T-helper 2 cell treated with Interferon-gamma antibody and Interleukin-4, amounts not matched to agents 100 ng/mL and 5 ng/mL, for 36 hours (primary cell): ENCODE measurements at regions not wholly inside any gene's neighbourhood (a gene's known extent, or its start where the extent isn't known, plus 50 kb on each side); places are given as distances from the start of the nearest gene placed in this dataset.

Experiments used
- intact Hi-C: fragments of 100-400 bp; cut with micrococcal nuclease; formaldehyde crosslinking; loops from one replicate; pipeline ENCODE4 v1.15.1; 2023

DNA sequence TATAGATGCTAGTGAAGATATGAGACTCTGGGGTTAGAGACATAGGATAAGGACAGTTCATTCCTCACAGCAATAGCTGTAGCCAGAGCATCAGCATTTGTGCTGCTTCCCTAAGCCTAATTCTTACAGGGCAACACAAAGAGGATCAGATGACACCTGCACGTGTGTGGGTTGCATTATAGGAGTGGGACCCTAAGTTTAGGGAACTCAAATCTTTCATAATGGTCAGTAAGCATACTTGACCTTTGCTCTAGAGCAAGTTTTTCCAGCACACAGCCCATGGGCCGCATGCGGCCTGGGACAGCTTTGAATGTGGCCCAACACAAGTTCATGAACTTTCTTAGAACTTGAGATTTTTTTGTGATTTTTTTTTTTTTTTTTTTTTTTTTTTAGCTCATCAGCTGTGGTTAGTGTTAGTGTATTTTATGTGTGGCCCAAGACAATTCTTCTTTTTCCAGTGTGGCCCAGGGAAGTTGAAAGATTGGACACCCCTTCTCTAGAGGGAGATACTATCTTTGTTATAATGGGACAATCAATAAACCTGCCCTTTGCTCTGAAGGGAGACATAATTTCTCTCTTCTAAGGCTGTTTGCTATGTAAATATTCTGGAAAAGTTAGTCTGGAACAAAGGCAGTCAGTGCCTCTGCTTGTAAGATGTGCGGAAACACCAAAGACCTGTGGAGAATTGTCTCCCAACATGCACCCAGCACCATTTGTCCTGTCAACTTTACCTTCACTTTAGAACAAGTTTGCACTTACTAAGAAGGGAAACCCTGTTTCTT lies 650.2 kb downstream of the ZNF674 start:
- intact Hi-C loops, result no loop called here

DNA sequence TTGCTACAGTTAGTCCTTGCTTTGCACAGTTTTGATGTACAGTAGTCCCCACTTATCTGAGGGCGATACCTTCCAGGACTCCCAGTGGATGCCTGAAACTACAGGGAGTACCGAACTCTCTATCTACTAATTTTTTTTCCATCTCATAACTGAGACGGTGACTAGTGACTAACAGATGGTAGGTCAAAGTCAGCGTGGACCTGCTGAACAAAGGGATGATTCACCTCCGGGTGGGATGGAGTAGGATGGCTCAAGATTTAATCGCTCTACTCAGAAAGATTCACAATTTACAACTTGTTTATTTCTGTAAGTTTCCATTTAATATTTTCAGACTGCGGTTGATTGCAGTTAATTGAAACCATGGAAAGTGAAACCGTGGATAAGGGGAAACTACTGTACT lies 655.8 kb downstream of the ZNF674 start:
- intact Hi-C loops, result no loop called here

DNA sequence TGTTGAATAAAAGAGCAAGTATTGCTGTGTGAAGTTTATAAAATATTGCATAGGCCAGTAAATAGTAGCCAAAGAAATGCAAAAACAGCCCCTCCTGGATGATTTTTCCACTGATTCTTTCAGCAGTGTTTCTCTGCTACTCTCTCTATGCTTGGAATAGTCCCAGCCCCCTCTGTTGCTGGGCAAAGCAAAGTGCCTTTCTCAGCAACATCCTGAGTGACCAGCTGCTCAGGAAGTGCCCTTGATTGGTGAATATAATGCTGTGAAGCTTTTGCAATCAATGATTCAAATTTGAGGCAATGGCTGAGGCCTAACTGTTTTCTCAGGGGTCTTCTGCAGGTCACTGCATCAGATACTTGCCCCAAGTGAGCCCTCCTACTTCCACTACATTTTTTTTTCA lies 656.7 kb downstream of the ZNF674 start:
- intact Hi-C loops, result no loop called here

DNA sequence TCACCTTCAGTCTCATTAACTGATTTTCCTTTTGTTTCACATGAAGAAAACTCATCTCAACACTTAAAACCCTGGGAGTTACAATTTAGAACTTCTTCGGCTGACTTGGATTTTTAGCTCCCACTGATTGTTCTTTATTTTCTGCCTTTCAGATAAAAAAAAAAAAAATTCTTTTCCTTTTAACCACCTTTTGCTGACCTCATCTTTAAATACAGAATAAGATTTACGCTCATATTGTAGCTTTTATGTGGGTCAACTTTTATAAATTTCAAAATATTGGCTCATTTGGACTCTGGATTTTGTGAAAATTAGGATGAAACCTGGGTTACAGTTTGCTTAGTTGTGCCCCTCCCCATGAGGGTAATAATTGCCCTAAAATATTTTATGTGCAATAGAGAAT lies 659.3 kb downstream of the ZNF674 start:
- intact Hi-C loops, result no loop called here

DNA sequence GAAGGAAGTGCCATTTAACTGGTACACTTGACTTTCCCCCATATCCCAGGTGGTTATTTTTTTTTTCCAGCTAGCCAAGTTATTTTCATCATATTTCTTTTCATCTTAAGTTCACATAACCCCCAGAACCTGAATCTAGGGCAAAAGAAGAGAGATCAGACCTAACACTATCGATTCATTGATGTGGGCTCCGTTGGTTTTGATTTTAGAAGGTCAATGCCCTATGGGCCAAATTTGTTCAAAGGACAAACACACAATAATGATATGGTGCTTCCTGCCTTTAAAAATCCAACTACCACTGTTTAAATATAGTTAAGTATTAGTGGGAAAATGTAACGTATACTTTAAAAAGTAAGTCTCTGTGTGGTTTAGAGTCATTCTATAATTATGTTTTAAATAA lies 665.7 kb downstream of the ZNF674 start:
- intact Hi-C loops, result no loop called here

DNA sequence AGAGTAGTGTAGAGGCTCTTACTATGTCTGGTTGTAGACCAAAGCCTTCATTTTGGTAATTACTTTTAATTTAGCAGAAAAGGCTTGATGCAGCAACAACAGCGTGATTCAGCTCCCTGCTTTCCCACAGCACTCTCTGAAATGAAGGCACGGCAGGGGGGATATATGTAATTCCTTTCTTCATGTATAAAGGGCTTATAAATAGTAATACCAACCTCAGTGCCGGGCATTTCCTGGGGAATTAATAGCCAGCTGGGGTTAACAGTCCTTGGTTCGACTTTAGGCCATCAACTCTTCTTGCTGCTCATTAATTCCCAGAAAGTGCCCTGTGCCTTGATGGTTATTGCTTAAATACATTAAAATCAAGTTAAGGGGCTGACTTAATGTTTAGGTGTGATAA lies 669.0 kb downstream of the ZNF674 start:
- intact Hi-C loops, result no loop called here

DNA sequence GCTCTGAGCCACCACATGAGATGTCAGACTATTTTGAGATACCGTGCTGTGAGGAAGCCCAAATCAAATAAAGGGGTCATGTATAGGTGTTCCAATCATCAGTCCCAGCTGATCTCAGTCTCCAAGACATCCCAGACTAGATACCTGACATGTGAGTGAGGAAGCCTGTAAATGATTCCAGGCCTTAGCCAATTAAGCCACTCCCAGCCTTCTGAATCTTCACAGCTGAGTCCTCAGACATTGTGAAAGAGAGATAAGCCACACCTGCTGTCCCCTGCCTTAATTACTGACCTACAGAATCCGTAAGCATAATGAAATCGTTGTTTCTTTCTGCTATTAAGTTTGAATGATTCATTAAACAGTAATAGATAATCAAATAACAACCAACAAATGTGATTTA lies 671.4 kb downstream of the ZNF674 start:
- intact Hi-C loops, result no loop called here

DNA sequence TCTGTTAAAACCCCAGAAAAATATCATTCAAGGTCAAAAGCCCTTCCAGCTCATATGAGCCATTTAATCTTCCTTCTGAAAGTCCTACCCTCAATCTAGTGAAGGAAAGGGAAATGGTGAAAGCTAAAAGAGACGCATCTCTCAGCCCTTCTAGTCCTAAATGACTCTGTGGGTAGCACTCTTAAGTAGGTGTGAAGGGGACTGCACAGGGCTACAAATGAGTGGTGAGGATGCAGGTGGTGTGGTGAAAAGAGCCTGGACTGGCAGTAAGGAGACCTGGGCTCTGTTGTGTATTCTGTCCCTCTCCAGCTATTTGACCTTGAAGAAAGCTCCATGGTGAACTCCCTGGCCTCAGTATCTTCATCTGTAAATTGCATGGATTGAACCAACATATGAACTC lies 671.8 kb upstream of the DIPK2B start:
- intact Hi-C loops, result no loop called here

DNA sequence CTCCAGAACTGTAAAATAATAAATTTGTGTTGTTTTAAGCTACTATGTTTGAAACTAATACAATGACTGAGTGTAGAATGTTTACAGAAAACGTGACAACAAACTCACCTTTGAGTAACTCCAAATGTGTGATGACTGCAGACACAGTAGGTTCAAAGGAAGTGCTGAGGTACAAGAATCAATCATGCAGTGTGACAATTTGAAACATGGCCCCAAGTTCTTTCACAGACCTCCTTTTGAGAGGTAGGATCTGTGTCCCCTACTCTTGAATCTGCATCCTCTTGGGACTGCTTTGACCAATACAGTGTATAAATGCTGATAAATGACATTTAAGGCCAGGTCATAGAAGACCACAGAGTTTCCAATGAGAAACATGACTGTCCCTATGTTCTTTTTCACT lies 667.7 kb upstream of the DIPK2B start:
- intact Hi-C loops, result no loop called here

DNA sequence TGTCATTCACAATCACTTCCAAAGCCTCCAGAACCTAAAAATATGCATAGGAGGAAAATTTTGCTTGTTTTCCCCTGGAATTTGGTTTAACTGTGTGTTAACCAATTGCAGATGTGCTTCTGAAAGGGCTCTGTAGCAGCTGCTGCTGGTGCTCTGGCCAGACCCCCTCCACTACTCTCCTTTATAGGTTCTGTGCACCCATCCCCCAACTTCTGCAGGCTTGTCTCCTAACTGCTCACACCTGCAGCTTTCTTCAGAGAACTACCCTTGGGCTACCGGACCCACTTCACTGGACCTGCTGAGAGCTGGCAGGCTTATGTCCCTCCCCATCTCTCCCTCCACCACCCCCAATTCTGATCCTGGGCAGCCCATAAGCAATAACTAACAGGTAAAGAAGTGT lies 662.1 kb upstream of the DIPK2B start:
- intact Hi-C loops, result no loop called here

DNA sequence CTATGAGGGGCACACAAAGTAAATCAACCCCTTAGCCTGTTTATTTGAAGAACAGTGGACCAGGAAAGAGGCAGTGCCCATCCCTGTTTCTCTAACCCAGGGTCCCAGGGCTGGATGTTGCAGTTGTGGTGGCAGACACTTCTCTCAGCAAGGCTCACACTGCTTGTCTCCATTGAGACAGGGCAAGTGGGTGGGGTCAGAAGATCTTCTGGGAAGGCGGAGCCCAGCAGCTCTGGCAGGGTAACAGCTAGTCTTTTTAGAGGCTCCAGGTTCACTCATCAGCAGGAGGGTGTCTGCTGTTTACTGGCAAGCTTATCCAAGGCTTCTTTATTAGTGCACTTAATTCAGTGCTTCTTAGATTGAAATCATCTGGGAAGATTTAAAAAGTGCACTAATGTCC lies 659.8 kb upstream of the DIPK2B start:
- intact Hi-C loops, result no loop called here

DNA sequence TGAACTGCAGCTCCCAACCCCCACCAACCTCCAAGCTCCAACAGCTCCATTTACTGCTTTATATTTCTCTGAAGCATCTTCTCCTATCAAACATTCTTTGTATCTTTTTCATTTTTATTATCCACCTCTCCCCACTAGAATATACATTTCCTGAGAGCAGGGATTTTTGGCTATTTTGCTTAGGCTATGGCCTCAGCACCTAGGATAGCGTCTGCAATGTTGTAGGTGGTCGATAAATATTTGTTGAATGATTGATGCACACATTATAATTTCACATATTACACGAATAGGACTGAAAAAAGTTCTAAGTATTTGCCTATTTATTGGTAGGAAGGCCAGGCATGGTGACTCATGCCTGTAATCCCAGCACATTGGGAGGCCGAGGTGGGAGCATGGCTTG lies 658.7 kb upstream of the DIPK2B start:
- intact Hi-C loops, result no loop called here

DNA sequence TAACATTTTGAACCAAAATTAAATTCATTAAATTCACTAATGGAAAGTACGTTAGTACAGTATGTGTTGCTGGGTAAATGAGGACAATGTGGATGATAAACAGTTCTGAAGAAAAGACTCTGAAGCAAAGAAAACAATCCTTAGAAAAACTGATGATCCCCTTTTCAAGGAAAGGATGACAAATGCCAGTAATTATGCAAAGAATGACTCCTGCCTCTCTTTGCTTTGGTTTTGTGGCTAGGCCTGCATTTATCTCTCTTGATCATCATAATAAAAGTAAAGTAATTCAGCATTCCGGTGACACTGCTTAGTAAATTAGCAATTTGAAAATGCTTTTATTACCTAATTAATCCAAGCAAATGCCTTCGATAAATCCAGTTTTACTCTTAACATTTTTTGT lies 652.2 kb upstream of the DIPK2B start:
- intact Hi-C loops, result loop anchor here (5.0 kb wide), 1 partner anchor 96 kb away; no protein-coding TSS in a partner anchor

DNA sequence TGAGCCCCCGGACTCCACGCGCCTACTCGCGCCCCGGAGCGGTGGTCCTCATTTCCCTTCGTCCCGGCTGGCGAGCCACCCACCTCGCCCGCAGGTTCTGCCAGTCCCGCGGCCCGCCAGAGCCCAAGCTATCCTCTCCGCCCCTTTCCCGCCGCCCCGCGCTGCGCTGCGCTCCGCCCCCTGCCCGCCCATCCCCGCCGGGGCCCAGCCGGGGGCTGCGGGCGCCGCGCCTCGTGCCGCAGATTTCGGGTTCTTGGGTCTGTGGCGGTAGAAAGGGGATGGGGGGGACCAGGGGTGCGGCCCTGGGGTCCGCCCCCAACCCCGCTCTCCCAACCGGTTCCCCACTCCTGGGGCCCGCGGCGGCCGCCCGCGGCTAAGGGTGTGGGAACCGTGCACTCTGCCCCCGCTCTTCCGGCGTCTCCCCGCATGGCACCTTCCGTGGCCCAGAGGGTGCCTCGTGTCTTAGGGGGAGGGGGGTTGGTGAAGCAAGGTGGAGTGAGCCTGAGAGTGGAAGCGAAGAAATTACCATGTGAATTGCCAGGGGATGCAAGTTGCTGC lies 650.8 kb upstream of the DIPK2B start:
- intact Hi-C loops, result loop anchor here (2.0 to 5.0 kb wide), 4 partner anchors 45 to 525 kb away; no protein-coding TSS in a partner anchor

DNA sequence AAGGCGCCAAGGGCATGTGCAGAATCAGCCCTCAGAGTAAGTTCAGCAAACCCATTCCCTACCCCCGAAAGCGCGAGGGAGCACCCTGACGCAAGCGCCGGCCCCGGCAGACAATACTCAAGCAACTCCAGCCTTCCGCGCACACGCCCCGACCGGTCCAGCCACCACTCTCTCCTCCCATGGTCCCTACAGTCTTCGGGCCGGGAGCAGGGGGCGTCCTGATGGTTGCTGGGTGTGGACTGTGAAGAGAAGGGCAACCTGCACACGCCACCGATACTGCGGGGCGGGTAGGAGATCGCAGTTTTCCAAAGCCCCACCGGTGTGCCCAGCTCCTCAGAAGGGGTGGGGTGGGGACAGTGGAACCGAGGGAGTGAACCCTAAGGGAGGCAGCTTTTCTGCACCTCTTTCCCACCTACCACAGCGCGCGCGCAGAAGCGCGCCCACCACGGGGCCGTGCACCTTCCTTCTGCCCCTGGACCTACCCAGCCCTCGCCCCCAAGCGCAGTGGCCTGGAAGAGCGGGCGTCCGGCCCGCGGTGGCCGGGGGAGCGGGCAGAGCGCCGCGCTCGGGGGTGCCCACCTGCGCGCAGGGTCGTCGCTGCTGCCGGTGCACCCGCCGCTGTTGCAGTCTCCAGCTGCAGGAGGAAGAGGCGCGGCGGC lies 650.2 kb upstream of the DIPK2B start:
- intact Hi-C loops, result loop anchor here (2.0 to 5.0 kb wide), 4 partner anchors 44 to 526 kb away; no protein-coding TSS in a partner anchor

DNA sequence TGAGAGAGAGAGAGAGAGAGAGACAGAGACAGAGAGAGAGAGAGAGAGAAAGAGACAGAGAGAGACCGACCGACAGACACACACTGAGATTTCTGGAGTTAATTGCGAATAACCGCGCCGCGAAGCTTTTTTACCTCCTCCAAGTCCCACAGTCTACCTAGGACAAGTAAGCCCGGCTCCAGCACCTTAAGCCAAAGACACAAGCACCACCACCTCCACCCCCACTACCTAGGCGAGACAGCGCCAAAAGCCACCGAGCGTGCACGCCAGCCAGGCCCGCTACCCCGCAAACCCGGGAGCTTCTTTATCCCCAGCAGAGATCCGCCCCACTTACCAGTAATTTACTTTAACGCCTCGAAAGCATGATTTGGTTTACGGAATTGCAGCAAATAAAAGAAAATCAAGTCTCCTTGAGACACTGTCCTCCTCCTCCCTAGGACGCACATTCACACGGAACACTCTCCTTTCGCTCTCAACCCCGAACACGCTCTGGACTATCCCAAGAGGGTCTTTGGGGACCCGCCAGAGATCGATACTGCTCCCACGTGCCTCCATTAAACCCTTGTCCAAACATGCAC lies 649.6 kb upstream of the DIPK2B start:
- intact Hi-C loops, result loop anchor here (2.0 to 5.0 kb wide), 4 partner anchors 43 to 527 kb away; no protein-coding TSS in a partner anchor

DNA sequence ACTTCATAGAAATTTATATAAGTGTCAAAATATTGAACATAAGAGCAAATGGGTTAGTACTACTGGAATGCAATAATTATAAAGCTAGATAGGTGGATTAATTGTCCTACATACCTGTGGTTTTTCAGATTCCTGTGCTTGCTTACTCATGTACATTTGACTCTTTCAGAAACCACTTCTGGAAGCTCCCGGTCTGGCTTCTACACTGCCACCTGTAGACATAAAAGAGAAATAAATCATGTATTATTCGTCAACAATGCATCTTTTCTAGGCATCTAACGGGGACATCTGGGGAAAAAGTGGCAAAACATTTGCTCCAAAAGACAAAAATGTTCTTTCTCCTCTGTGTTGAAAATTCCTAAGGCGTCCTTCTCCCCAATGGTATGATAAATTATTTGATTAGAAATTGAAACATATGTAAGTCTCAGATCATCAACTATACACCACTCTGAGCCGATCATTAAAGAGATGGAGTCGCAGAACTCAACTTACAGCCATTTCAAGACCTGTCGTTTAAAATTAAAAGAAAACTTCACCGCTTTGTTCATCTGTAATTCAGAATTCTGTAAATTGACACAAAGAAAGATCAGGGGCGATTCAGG lies 648.7 kb upstream of the DIPK2B start:
- intact Hi-C loops, result no loop called here

DNA sequence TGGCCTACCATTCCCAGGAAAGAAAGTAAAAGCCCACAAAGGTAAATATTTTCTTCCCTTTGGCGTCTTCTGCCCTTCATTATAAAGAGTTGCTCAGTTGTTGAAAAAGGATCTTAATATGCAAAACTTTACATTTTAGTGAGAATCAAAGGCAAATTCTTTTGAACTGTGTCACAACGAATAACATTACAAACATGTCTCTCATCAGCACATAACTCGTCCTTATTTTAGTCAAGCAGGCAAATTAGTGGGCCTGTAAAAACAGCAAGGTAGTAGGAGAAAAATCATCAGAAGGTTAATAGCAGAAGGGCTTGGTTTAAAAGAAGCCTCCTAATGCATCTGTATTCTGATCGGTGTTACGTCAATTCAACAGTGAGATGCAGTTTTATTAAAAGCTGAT lies 647.3 kb upstream of the DIPK2B start:
- intact Hi-C loops, result no loop called here

DNA sequence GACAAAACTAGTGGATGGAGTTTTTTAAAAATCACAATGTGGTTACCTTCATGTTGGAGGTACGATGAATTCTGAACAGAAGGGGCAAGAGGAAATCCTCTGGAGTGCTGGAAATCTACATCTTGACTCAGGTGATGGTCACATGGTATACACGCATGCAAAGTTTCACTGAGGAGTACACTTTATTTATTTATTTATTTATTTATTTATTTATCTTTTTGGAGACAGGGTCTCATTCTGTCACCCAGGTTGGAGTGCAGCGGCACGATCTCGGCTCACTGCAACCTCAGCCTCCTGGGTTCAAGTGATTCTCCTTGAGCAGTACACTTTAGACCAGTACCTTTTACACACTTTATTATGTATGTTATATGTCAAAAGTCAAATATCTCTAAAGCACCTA lies 645.7 kb upstream of the DIPK2B start:
- intact Hi-C loops, result no loop called here

DNA sequence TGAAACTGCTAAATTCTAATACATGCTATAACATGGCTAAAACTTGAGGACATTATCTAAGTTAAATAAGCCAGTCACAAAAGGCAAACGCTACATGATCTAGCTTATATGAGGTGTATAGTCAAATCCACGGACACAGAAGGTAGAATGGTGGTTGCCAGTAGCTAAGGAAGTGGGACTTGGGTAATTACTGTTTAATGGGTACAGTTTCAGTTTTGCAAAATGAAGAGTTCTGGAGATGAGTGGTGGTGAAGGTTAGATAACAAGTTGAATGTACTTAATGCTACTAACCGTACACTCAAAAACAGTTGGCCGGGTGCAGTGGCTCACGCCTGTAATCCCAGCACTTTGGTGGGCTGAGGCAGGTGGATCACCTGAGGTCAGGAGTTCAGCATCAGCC lies 644.5 kb upstream of the DIPK2B start:
- intact Hi-C loops, result no loop called here

DNA sequence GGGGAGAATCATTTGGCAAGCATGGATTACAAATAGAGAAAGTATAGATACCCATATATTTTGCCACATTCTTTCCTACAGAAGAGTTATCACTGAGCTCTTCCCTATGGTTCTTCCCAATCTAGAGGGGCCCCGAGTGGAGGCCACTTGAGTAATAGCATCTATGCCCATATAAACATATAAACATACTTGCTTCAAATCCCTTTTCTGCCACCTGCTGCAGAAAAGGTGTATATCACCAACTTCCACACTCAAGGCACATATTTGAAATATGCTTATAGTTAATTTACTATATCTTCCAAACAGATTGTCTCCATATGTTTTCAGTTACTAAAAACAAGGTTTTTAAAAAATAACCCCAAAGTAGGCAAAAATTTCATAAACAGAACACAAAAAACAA lies 642.8 kb upstream of the DIPK2B start:
- intact Hi-C loops, result loop anchor here (1.0 kb wide), 1 partner anchor 328 kb away; no protein-coding TSS in a partner anchor

DNA sequence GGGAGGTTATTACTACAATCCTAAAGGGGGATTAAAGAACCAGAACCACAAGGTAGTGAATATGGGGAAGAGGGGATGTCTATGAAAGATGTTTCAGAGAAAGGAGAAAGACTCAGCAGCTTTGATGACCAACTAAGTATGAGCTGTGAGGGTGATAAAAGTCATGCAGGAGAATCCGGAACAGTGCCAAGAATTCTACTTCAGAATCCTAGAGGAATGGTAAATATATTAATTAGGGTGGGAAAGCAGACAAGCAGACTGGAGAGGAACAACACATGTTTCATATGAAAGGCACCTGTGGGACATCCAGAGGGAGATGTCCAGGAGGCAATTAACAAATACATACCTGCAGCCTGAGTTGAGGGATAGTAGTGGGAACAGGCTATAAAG lies 642.2 kb upstream of the DIPK2B start:
- intact Hi-C loops, result loop anchor here (1.0 kb wide), 1 partner anchor 328 kb away; no protein-coding TSS in a partner anchor
